ENCODE measurements at regions not wholly inside any gene's neighbourhood (a gene's known extent, or its start where the extent isn't known, plus 50 kb on each side); places are given as distances from the start of the nearest gene placed in this dataset.

- TF ChIP-seq CTCF (IDR thresholded peaks at IDR 0.05) = no peak
- no peak for TF ChIP-seq POLR2A (IDR thresholded peaks at IDR 0.05)
These were observed 228.8 kb upstream of the KIAA1217 start for GRCh38 chr10:23980094-23980493.
